Mesenchymal stem cell (in vitro differentiated cells and primary cell): ENCODE measurements at regions not wholly inside any gene's neighbourhood (a gene's known extent, or its start where the extent isn't known, plus 50 kb on each side); places are given as distances from the start of the nearest gene placed in this dataset.

Source experiments
- DNase-seq: peaks from one replicate; pipeline ENCODE4 v3.0.0-alpha.2; 2013
- H2AFZ ChIP-seq: one replicate; pipeline ENCODE4 v1.6.1; 2013; ENCODE audit warnings: low read depth, mild to moderate bottlenecking, control low read depth, inconsistent platforms, low read length, moderate library complexity
- H2AK5ac ChIP-seq: 2 replicates; pipeline ENCODE4 v1.6.1; 2013; ENCODE audit warnings: low read length, moderate library complexity, mild to moderate bottlenecking, inconsistent platforms; ENCODE audit not compliant: severe bottlenecking
- H2BK120ac ChIP-seq: one replicate; pipeline ENCODE4 v1.6.1; 2013; ENCODE audit warnings: low read depth, mild to moderate bottlenecking, inconsistent platforms, low read length, moderate library complexity
- H2BK12ac ChIP-seq, 2 experiments: one replicate each; pipeline ENCODE4 v1.6.1; 2013; ENCODE audit warnings: inconsistent platforms in 2 of 2, low read length in 2 of 2, mild to moderate bottlenecking in 2 of 2, moderate library complexity in 2 of 2, control low read depth in 1 of 2
- H2BK15ac ChIP-seq: one replicate; pipeline ENCODE4 v1.6.1; 2013; ENCODE audit warnings: mild to moderate bottlenecking, low read depth, inconsistent platforms; ENCODE audit not compliant: poor library complexity, severe bottlenecking
- H2BK5ac ChIP-seq: 2 replicates; pipeline ENCODE4 v1.6.1; 2013; ENCODE audit warnings: low read depth, mild to moderate bottlenecking, low read length, control low read depth, inconsistent platforms; ENCODE audit not compliant: poor library complexity, severe bottlenecking
- H3K14ac ChIP-seq, 2 experiments: one replicate each; pipeline ENCODE4 v1.6.1; 2013; ENCODE audit warnings: inconsistent platforms in 2 of 2, low read length in 2 of 2, control low read depth in 1 of 2, mild to moderate bottlenecking in 1 of 2, moderate library complexity in 1 of 2
- H3K18ac ChIP-seq, 2 experiments: one replicate each; pipeline ENCODE4 v1.6.1; 2013; ENCODE audit warnings: inconsistent platforms in 2 of 2, low read length in 2 of 2, control low read depth in 1 of 2, low read depth in 1 of 2, mild to moderate bottlenecking in 1 of 2
- H3K23ac ChIP-seq, 2 experiments: one replicate each; pipeline ENCODE4 v1.6.1; 2013; ENCODE audit warnings: inconsistent platforms in 2 of 2, low read length in 2 of 2, mild to moderate bottlenecking in 2 of 2, moderate library complexity in 2 of 2, control low read depth in 1 of 2
- H3K27ac ChIP-seq: 2 replicates; pipeline ENCODE4 v1.5.1; 2013; ENCODE audit warnings: mild to moderate bottlenecking, moderate library complexity, low read length, control low read depth, inconsistent platforms; ENCODE audit not compliant: poor library complexity, severe bottlenecking
- H3K27me3 ChIP-seq, 2 experiments: 2 replicates each; pipeline versions ENCODE4 v1.6.1 to v1.7.0; 2013; ENCODE audit warnings: low read length in 2 of 2, mild to moderate bottlenecking in 2 of 2, moderate library complexity in 2 of 2, control low read depth in 1 of 2, inconsistent platforms in 1 of 2; ENCODE audit not compliant: control insufficient read depth in 1 of 2, insufficient read depth in 1 of 2
- H3K36me3 ChIP-seq, 2 experiments: 2 replicates each; pipeline versions ENCODE4 v1.6.1 to v1.7.0; 2013; ENCODE audit warnings: low read length in 2 of 2, control low read depth in 1 of 2, inconsistent platforms in 1 of 2, low read depth in 1 of 2, mild to moderate bottlenecking in 1 of 2; ENCODE audit not compliant: insufficient read depth in 2 of 2, control insufficient read depth in 1 of 2
- H3K4ac ChIP-seq, 2 experiments: one replicate each; pipeline ENCODE4 v1.6.1; 2013; ENCODE audit warnings: inconsistent platforms in 2 of 2, low read length in 2 of 2, mild to moderate bottlenecking in 2 of 2, moderate library complexity in 2 of 2, control low read depth in 1 of 2, low read depth in 1 of 2
- H3K4me1 ChIP-seq: 2 replicates; pipeline ENCODE4 v1.6.1; 2013; ENCODE audit warnings: low read depth, low read length, control low read depth; ENCODE audit not compliant: control insufficient read depth, insufficient read depth
- H3K4me2 ChIP-seq: 2 replicates; pipeline ENCODE4 v1.6.1; 2013; ENCODE audit warnings: low read length, mild to moderate bottlenecking, inconsistent platforms; ENCODE audit not compliant: poor library complexity, severe bottlenecking
- H3K4me3 ChIP-seq, 2 experiments: 2 replicates each; pipeline versions ENCODE4 v1.5.1 to v1.7.0; 2013; ENCODE audit warnings: low read length in 2 of 2, mild to moderate bottlenecking in 2 of 2, control low read depth in 1 of 2, low read depth in 1 of 2; ENCODE audit not compliant: insufficient read depth in 1 of 2
- H3K79me1 ChIP-seq: replicated peaks from 2 replicates; pipeline ENCODE4 v1.6.1; 2013; ENCODE audit warnings: mild to moderate bottlenecking, control low read depth, low read length, inconsistent platforms; ENCODE audit not compliant: poor library complexity, severe bottlenecking
- H3K9ac ChIP-seq: 2 replicates; pipeline ENCODE4 v1.7.0; 2013; ENCODE audit warnings: mild to moderate bottlenecking, low read length, moderate library complexity
- H3K9me3 ChIP-seq: 2 replicates; pipeline ENCODE4 v1.7.0; 2013; ENCODE audit warnings: mild to moderate bottlenecking, low read length; ENCODE audit not compliant: control insufficient read depth
- H4K8ac ChIP-seq: one replicate; pipeline ENCODE4 v1.6.1; 2013; ENCODE audit warnings: inconsistent platforms, mild to moderate bottlenecking, low read length, moderate library complexity
- H4K91ac ChIP-seq: one replicate; pipeline ENCODE4 v1.6.1; 2013; ENCODE audit warnings: mild to moderate bottlenecking, low read length, inconsistent platforms
- WGBS: methylation state at CpG from one replicate; pipeline ENCODE4 v1.1.7; 2013; ENCODE audit warnings: mixed read lengths; 5-methylcytosine and 5-hydroxymethylcytosine counted together

GRCh38 chr5:74073257-74073656 lies 447.3 kb downstream of the ARHGEF28 start:
- Histone ChIP-seq H3K4me2 (no peak overlapping the region), H3K4ac (no peak overlapping the region), H3K4me3 (no peak overlapping the region), H3K18ac (no peak overlapping the region), H2BK12ac (no peak overlapping the region), H3K23ac (no peak overlapping the region), H2AK5ac (no peak overlapping the region), H2BK5ac (no peak overlapping the region), H4K91ac (no peak overlapping the region), H4K8ac (no peak overlapping the region), H3K79me1 (no peaks in the 10 kb centered on the region), H3K9ac (no peak overlapping the region), H2AFZ (no peak overlapping the region), H3K9me3 (no peaks in the 10 kb centered on the region), H3K14ac (no peak overlapping the region), H2BK120ac (no peak overlapping the region), H3K36me3 (no peaks in the 10 kb centered on the region), H3K4me1 (no peaks in the 10 kb centered on the region), H3K27me3 (no peaks in the 10 kb centered on the region), H2BK15ac (no peak overlapping the region), H3K27ac (no peak overlapping the region)
- 93% methylated on average over 2 of the region's 2 CpGs for WGBS
- no peak for DNase-seq

- WGBS, result no CpG with 5 or more reads among the region's 1 CpG
- no peaks in the 10 kb centered on the region for H3K9me3 ChIP-seq
- H3K4me3 ChIP-seq, result no peak overlapping the region
- H2AFZ ChIP-seq, result no peak overlapping the region
- no peak overlapping the region for H2BK15ac ChIP-seq
- H3K9ac ChIP-seq, result no peak overlapping the region
- no peak overlapping the region for H3K27ac ChIP-seq
- H3K14ac ChIP-seq, result no peak overlapping the region
- H3K4ac ChIP-seq, result no peak overlapping the region
- no peak overlapping the region for H2BK5ac ChIP-seq
- H3K4me1 ChIP-seq, result no peaks in the 10 kb centered on the region
- DNase-seq, result no peak
- H3K27me3 ChIP-seq, result no peaks in the 10 kb centered on the region
- H2BK12ac ChIP-seq, result no peak overlapping the region
- no peak overlapping the region for H2AK5ac ChIP-seq
- H2BK120ac ChIP-seq, result no peak overlapping the region
- H4K8ac ChIP-seq, result no peak overlapping the region
- H3K79me1 ChIP-seq, result no peaks in the 10 kb centered on the region
- H3K23ac ChIP-seq, result no peak overlapping the region
- no peak overlapping the region for H4K91ac ChIP-seq
- no peak overlapping the region for H3K4me2 ChIP-seq
- H3K18ac ChIP-seq, result no peak overlapping the region
- H3K36me3 ChIP-seq, result no peaks in the 10 kb centered on the region
Observed at GRCh38 chr5:74072646-74073045, 446.6 kb downstream of the ARHGEF28 start.

- Histone ChIP-seq H3K9me3 (no peaks in the 10 kb centered on the region), H3K4ac (no peak overlapping the region), H2BK120ac (no peak overlapping the region), H3K14ac (no peak overlapping the region), H3K27me3 (no peaks in the 10 kb centered on the region), H3K4me2 (no peak overlapping the region), H2BK15ac (no peak overlapping the region), H4K91ac (no peak overlapping the region), H3K23ac (no peak overlapping the region), H3K9ac (no peak overlapping the region), H2BK5ac (no peak overlapping the region), H2BK12ac (no peak overlapping the region), H2AK5ac (no peak overlapping the region), H2AFZ (no peak overlapping the region), H3K79me1 (no peaks in the 10 kb centered on the region), H3K18ac (no peak overlapping the region), H3K4me1 (peaks cover 1% of the 10 kb centered on the region), H4K8ac (no peak overlapping the region), H3K27ac (no peak overlapping the region), H3K36me3 (no peaks in the 10 kb centered on the region), H3K4me3 (no peak overlapping the region)
- DNase-seq, result no peak
- 95% methylated on average over 3 of the region's 3 CpGs for WGBS
Observed at GRCh38 chr5:74070766-74071165, 444.8 kb downstream of the ARHGEF28 start.

GRCh38 chr5:74069741-74070140 lies 443.7 kb downstream of the ARHGEF28 start:
- DNase-seq, result no peak
- Histone ChIP-seq H3K14ac (no peak overlapping the region), H2BK5ac (no peak overlapping the region), H3K9ac (no peak overlapping the region), H2AFZ (no peak overlapping the region), H3K36me3 (no peaks in the 10 kb centered on the region), H3K27ac (no peak overlapping the region), H2BK12ac (no peak overlapping the region), H3K18ac (no peak overlapping the region), H3K4ac (no peak overlapping the region), H2BK15ac (no peak overlapping the region), H2AK5ac (no peak overlapping the region), H3K79me1 (no peaks in the 10 kb centered on the region), H3K4me3 (no peak overlapping the region), H4K91ac (no peak overlapping the region), H3K4me1 (peaks cover 1% of the 10 kb centered on the region), H3K4me2 (no peak overlapping the region), H3K27me3 (no peaks in the 10 kb centered on the region), H2BK120ac (no peak overlapping the region), H3K9me3 (no peaks in the 10 kb centered on the region), H3K23ac (no peak overlapping the region), H4K8ac (no peak overlapping the region)
- 92% methylated on average over 2 of the region's 4 CpGs for WGBS
